MM.1S (cell line): ENCODE measurements at regions not wholly inside any gene's neighbourhood (a gene's known extent, or its start where the extent isn't known, plus 50 kb on each side); places are given as distances from the start of the nearest gene placed in this dataset.

ENCODE experiments used
- DNase-seq: peaks from one replicate; pipeline ENCODE4 v3.0.0-alpha.2; 2015
- H2AFZ ChIP-seq: fragments of 300-600 bp; sonication (generic); 2 replicates; pipeline ENCODE4 v1.6.0; 2016; ENCODE audit warnings: antibody characterized with exemption, low read length
- H3F3A ChIP-seq: fragments of 300-600 bp; sonication (generic); 2 replicates; pipeline ENCODE4 v1.6.1; 2016; ENCODE audit warnings: mild to moderate bottlenecking, antibody characterized with exemption, low read length, moderate library complexity, mixed read lengths; ENCODE audit not compliant: insufficient read depth
- H3K27ac ChIP-seq: fragments of 300-600 bp; sonication (generic); 2 replicates; pipeline ENCODE4 v1.5.1; 2016; ENCODE audit warnings: mild to moderate bottlenecking, low read length
- H3K27me3 ChIP-seq: fragments of 300-600 bp; sonication (generic); replicated peaks from 2 replicates; pipeline ENCODE4 v1.6.0; 2016; ENCODE audit warnings: low read length; ENCODE audit not compliant: insufficient read depth
- H3K36me3 ChIP-seq: fragments of 300-600 bp; sonication (generic); replicated peaks from 2 replicates; pipeline ENCODE4 v1.6.1; 2016; ENCODE audit warnings: mild to moderate bottlenecking, low read length, mixed read lengths; ENCODE audit not compliant: insufficient read depth
- H3K4me1 ChIP-seq: fragments of 300-600 bp; sonication (generic); 2 replicates; pipeline ENCODE4 v1.6.1; 2016; ENCODE audit warnings: low read length, mixed read lengths
- H3K4me2 ChIP-seq: fragments of 300-600 bp; sonication (generic); 2 replicates; pipeline ENCODE4 v1.6.0; 2016; ENCODE audit warnings: low read depth, low read length
- H3K4me3 ChIP-seq: fragments of 300-600 bp; sonication (generic); 2 replicates; pipeline ENCODE4 v1.5.1; 2016; ENCODE audit warnings: low read length, mixed read lengths
- H3K79me2 ChIP-seq: fragments of 300-600 bp; sonication (generic); 2 replicates; pipeline ENCODE4 v1.6.1; 2016; ENCODE audit warnings: mixed run types, low read length, mixed read lengths
- H3K9ac ChIP-seq: fragments of 300-600 bp; sonication (generic); 2 replicates; pipeline ENCODE4 v1.6.1; 2016; ENCODE audit warnings: low read length, mixed read lengths
- H3K9me2 ChIP-seq: fragments of 300-600 bp; sonication (generic); replicated peaks from 2 replicates; pipeline ENCODE4 v1.6.1; 2016; ENCODE audit warnings: mild to moderate bottlenecking, low read length, mixed read lengths; ENCODE audit not compliant: insufficient read depth
- H3K9me3 ChIP-seq: fragments of 300-600 bp; sonication (generic); replicated peaks from 2 replicates; pipeline ENCODE4 v1.6.1; 2016; ENCODE audit warnings: mild to moderate bottlenecking, low read length, mixed read lengths; ENCODE audit not compliant: insufficient read depth
- H4K20me1 ChIP-seq: fragments of 300-600 bp; sonication (generic); 2 replicates; pipeline ENCODE4 v1.6.1; 2016; ENCODE audit warnings: mild to moderate bottlenecking, low read length, moderate library complexity, mixed read lengths; ENCODE audit not compliant: insufficient read depth
- CTCF ChIP-seq: fragments of 300-600 bp; sonication (generic); IDR thresholded peaks from 2 replicates; pipeline ENCODE4 v1.5.1; 2016; ENCODE audit warnings: antibody characterized with exemption, low read length, mixed read lengths
- EZH2 ChIP-seq: fragments of 300-600 bp; sonication (generic); optimal IDR thresholded peaks from 2 replicates; pipeline ENCODE3; 2017; ENCODE audit warnings: low read depth, mild to moderate bottlenecking, antibody characterized with exemption, low read length, mixed read lengths
- EZH2phosphoT487 ChIP-seq: fragments of 300-600 bp; sonication (generic); IDR thresholded peaks from 2 replicates; pipeline ENCODE4 v1.6.1; 2018; ENCODE audit warnings: antibody characterized with exemption, low read length

GRCh38 chr13:50401721-50402465 lies 386.6 kb downstream of the KCNRG start:
- Histone ChIP-seq H3K9ac (no peak overlapping the region), H2AFZ (no peak overlapping the region), H3K9me2 (no peaks in the 10 kb centered on the region), H3K4me2 (no peak overlapping the region), H3K9me3 (no peaks in the 10 kb centered on the region), H3K4me3 (no peak overlapping the region), H3K36me3 (no peaks in the 10 kb centered on the region), H3K79me2 (no peaks in the 10 kb centered on the region), H3F3A (no peaks in the 10 kb centered on the region), H3K27ac (no peak overlapping the region), H3K27me3 (no peaks in the 10 kb centered on the region), H3K4me1 (no peaks in the 10 kb centered on the region), H4K20me1 (no peaks in the 10 kb centered on the region)
- no peak for DNase-seq
- TF ChIP-seq CTCF (no peak), EZH2 (no peak), EZH2phosphoT487 (no peak)

- Histone ChIP-seq H3K9me2 (no peaks in the 10 kb centered on the region), H4K20me1 (no peaks in the 10 kb centered on the region), H3K9me3 (no peaks in the 10 kb centered on the region), H3K79me2 (no peaks in the 10 kb centered on the region), H3K36me3 (no peaks in the 10 kb centered on the region), H3K9ac (no peak overlapping the region), H3F3A (no peaks in the 10 kb centered on the region), H3K4me2 (no peak overlapping the region), H3K27ac (no peak overlapping the region), H2AFZ (no peak overlapping the region), H3K4me3 (no peak overlapping the region), H3K27me3 (no peaks in the 10 kb centered on the region), H3K4me1 (no peaks in the 10 kb centered on the region)
- no peak for DNase-seq
- TF ChIP-seq EZH2phosphoT487: no peak
- no peak for TF ChIP-seq EZH2
- TF ChIP-seq CTCF: no peak
Measured at GRCh38 chr13:50403311-50403710, 388.1 kb downstream of the KCNRG start.

GRCh38 chr13:50404116-50404515 lies 388.9 kb downstream of the KCNRG start:
- H3K27me3 ChIP-seq: no peaks in the 10 kb centered on the region
- DNase-seq: no peak
- H2AFZ ChIP-seq: no peak overlapping the region
- no peaks in the 10 kb centered on the region for H3K9me3 ChIP-seq
- H3K79me2 ChIP-seq: no peaks in the 10 kb centered on the region
- H3K4me3 ChIP-seq: no peak overlapping the region
- H3K27ac ChIP-seq: no peak overlapping the region
- no peaks in the 10 kb centered on the region for H3K36me3 ChIP-seq
- H3K4me2 ChIP-seq: no peak overlapping the region
- no peak overlapping the region for H3K9ac ChIP-seq
- TF ChIP-seq EZH2phosphoT487 (no peak), EZH2 (no peak), CTCF (no peak)
- H3F3A ChIP-seq: no peaks in the 10 kb centered on the region
- no peaks in the 10 kb centered on the region for H3K9me2 ChIP-seq
- no peaks in the 10 kb centered on the region for H4K20me1 ChIP-seq
- H3K4me1 ChIP-seq: no peaks in the 10 kb centered on the region
